SU-DHL-6 (cell line): ENCODE measurements at regions not wholly inside any gene's neighbourhood (a gene's known extent, or its start where the extent isn't known, plus 50 kb on each side); places are given as distances from the start of the nearest gene placed in this dataset.

Experiments used
- H2AFZ ChIP-seq: fragments of 200-600 bp; sonication (generic); 2 replicates; pipeline ENCODE4 v1.6.1; 2014; ENCODE audit warnings: low read depth, mild to moderate bottlenecking, moderate library complexity, mixed read lengths, antibody characterized with exemption, low read length; ENCODE audit not compliant: severe bottlenecking
- H3F3A ChIP-seq: fragments of 200-600 bp; shearing (Covaris generic); 2 replicates; pipeline ENCODE4 v1.6.0; 2016; ENCODE audit warnings: antibody characterized with exemption, mild to moderate bottlenecking; ENCODE audit not compliant: insufficient read depth
- H3K27ac ChIP-seq: fragments of 200-600 bp; sonication (generic); 2 replicates; pipeline ENCODE4 v1.5.1; 2016; ENCODE audit warnings: low read depth, mild to moderate bottlenecking, low read length, moderate library complexity, mixed read lengths
- H3K27me3 ChIP-seq: fragments of 200-600 bp; sonication (generic), shearing (Covaris generic); 2 replicates; pipeline ENCODE4 v1.6.0; 2014; ENCODE audit warnings: mild to moderate bottlenecking, low read length
- H3K36me3 ChIP-seq: fragments of 200-600 bp; sonication (generic); 2 replicates; pipeline ENCODE4 v1.6.1; 2014; ENCODE audit warnings: mild to moderate bottlenecking, low read length, mixed read lengths
- H3K4me2 ChIP-seq: fragments of 300-600, 200-600 bp; shearing (Covaris generic), sonication (generic); 2 replicates; pipeline ENCODE4 v1.6.0; 2014; ENCODE audit warnings: low read length, low read depth, mild to moderate bottlenecking; ENCODE audit not compliant: poor library complexity, severe bottlenecking
- H3K4me3 ChIP-seq: fragments of 200-600 bp; sonication (generic); 2 replicates; pipeline ENCODE4 v1.5.1; 2014; ENCODE audit warnings: antibody characterized with exemption, low read length, mild to moderate bottlenecking, mixed read lengths; ENCODE audit not compliant: insufficient read depth, poor library complexity, severe bottlenecking
- H3K79me2 ChIP-seq: fragments of 200-600 bp; sonication (generic); 2 replicates; pipeline ENCODE4 v1.6.1; 2014; ENCODE audit warnings: mild to moderate bottlenecking, low read length, moderate library complexity; ENCODE audit not compliant: insufficient read depth
- H3K9ac ChIP-seq: fragments of 200-600 bp; sonication (generic); 2 replicates; pipeline ENCODE4 v1.7.0; 2014; ENCODE audit warnings: mild to moderate bottlenecking, low read length
- H3K9me2 ChIP-seq: fragments of 200-600 bp; sonication (generic); replicated peaks from 2 replicates; pipeline ENCODE4 v1.6.1; 2014; ENCODE audit warnings: low read length; ENCODE audit not compliant: insufficient read depth
- H3K9me3 ChIP-seq: fragments of 200-600 bp; sonication (generic); 2 replicates; pipeline ENCODE4 v1.6.1; 2014; ENCODE audit warnings: low read length, mixed read lengths; ENCODE audit not compliant: insufficient read depth
- H4K20me1 ChIP-seq: fragments of 200-600 bp; sonication (generic); 2 replicates; pipeline ENCODE4 v1.6.1; 2014; ENCODE audit warnings: low read depth, mild to moderate bottlenecking, antibody characterized with exemption, low read length, moderate library complexity, mixed read lengths
- EZH2phosphoT487 ChIP-seq: fragments of 200-600 bp; sonication (generic), shearing (Covaris generic); conservative IDR thresholded peaks from 2 replicates; pipeline ENCODE4 v1.6.1; 2018; ENCODE audit warnings: mild to moderate bottlenecking, antibody characterized with exemption, low read length, moderate library complexity, mixed read lengths
- TF ChIP-seq, protein P1 (sequence below): fragments of 200-600 bp; sonication (generic); IDR thresholded peaks from one replicate; pipeline ENCODE4 v1.5.1; 2017; ENCODE audit warnings: antibody characterized with exemption, mild to moderate bottlenecking, low read length, moderate library complexity; ENCODE audit not compliant: insufficient read depth, poor library complexity, severe bottlenecking

DNA sequence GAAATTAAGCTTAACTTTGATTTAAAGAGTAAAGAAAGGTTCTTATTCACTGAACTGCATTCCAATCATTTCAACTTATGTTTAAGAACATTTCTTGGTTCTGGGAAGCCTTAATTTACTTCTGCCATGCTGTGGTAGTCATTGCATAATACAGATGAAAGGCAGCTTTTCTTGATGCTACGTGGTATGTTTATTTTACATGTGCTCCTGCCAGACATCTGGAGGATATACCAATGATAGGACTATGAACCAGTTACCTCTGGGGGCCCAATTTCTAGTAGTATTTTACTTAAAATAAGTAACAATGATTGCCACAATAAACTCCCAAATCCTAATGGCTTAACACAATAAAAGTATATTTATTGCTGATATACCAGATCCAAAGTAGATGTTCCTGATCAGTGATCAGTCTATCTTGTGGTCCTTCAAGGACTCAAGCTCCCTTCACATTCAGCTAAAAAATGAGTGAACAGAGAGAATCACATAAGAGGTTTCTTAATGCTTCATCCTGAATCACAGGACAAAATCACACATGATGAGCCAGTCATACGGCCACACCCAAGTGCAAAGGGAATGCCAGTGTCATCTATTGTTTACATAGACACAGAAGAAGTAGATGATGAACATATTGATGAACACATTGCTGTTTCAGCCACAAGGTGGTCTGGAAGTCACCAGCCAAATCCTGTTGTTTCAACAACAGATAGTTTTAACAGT, 56.5 kb upstream of the CCN2 start:
- Histone ChIP-seq H3F3A (no peaks in the 10 kb centered on the region), H3K79me2 (no peaks in the 10 kb centered on the region), H3K9me2 (no peaks in the 10 kb centered on the region), H3K36me3 (no peaks in the 10 kb centered on the region), H3K9me3 (no peaks in the 10 kb centered on the region), H2AFZ (no peak overlapping the region), H3K27ac (no peak overlapping the region), H4K20me1 (no peaks in the 10 kb centered on the region), H3K9ac (no peak overlapping the region), H3K27me3 (no peaks in the 10 kb centered on the region), H3K4me3 (no peak overlapping the region), H3K4me2 (no peak overlapping the region)
- TF ChIP-seq, protein P1, sequence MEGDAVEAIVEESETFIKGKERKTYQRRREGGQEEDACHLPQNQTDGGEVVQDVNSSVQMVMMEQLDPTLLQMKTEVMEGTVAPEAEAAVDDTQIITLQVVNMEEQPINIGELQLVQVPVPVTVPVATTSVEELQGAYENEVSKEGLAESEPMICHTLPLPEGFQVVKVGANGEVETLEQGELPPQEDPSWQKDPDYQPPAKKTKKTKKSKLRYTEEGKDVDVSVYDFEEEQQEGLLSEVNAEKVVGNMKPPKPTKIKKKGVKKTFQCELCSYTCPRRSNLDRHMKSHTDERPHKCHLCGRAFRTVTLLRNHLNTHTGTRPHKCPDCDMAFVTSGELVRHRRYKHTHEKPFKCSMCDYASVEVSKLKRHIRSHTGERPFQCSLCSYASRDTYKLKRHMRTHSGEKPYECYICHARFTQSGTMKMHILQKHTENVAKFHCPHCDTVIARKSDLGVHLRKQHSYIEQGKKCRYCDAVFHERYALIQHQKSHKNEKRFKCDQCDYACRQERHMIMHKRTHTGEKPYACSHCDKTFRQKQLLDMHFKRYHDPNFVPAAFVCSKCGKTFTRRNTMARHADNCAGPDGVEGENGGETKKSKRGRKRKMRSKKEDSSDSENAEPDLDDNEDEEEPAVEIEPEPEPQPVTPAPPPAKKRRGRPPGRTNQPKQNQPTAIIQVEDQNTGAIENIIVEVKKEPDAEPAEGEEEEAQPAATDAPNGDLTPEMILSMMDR: no peak
- no peak for TF ChIP-seq EZH2phosphoT487

DNA sequence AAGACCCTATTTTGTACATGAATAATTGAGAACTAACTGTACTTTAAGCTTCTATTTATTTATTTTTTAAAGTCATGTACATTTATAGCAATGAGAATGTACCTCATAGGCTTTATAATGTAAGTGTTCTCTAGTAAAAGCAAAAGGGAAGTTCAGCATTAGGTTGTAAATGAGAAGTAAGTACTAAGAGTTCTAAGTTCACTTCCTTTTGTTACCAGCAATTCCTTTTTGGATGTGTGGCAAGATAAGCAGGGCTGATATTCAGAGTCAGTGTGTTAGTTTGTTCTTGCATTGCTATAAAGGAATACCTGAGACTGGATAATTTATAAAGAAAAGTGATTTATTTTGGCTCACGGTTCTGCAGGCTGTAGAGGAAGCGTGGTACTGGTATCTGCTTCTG, 54.0 kb upstream of the CCN2 start:
- no peak overlapping the region for H3K9ac ChIP-seq
- no peak overlapping the region for H2AFZ ChIP-seq
- H4K20me1 ChIP-seq: no peaks in the 10 kb centered on the region
- H3K79me2 ChIP-seq: no peaks in the 10 kb centered on the region
- H3F3A ChIP-seq: no peaks in the 10 kb centered on the region
- no peak for TF ChIP-seq EZH2phosphoT487
- TF ChIP-seq, protein P1: no peak
- no peaks in the 10 kb centered on the region for H3K9me2 ChIP-seq
- no peak overlapping the region for H3K4me2 ChIP-seq
- H3K9me3 ChIP-seq: no peaks in the 10 kb centered on the region
- no peaks in the 10 kb centered on the region for H3K27me3 ChIP-seq
- H3K36me3 ChIP-seq: no peaks in the 10 kb centered on the region
- no peak overlapping the region for H3K27ac ChIP-seq
- H3K4me3 ChIP-seq: no peak overlapping the region

DNA sequence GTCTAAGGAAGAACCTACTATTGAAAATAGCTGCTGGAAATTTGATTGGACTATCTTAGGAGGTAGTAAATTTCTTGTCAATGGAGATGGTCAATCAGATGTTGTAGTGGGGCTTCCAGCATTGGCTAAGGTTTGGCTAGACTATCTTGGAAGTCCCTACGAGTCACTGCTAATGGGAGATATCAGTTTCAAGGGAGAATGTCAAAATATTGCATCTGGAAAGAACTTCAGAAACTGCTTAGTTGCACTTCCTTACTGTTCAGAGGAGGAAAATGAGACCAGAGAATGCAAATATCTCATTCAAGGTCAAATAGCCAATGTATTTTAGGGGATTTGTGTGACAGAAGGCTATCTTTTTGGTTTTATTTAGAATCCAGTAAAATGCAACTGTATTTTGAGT, 53.5 kb upstream of the CCN2 start:
- Histone ChIP-seq H4K20me1 (no peaks in the 10 kb centered on the region), H3K79me2 (no peaks in the 10 kb centered on the region), H3K9me2 (no peaks in the 10 kb centered on the region), H3K27me3 (no peaks in the 10 kb centered on the region), H2AFZ (no peak overlapping the region), H3K9ac (no peak overlapping the region), H3K4me3 (no peak overlapping the region), H3K27ac (no peak overlapping the region), H3K36me3 (no peaks in the 10 kb centered on the region), H3K4me2 (no peak overlapping the region), H3F3A (no peaks in the 10 kb centered on the region), H3K9me3 (no peaks in the 10 kb centered on the region)
- TF ChIP-seq EZH2phosphoT487: no peak
- TF ChIP-seq, protein P1: no peak
